NB4 (cell line): ENCODE measurements at regions not wholly inside any gene's neighbourhood (a gene's known extent, or its start where the extent isn't known, plus 50 kb on each side); places are given as distances from the start of the nearest gene placed in this dataset.
"Not testable (repeated sequence)": the region's sequence is repeated elsewhere in the genome, so short reads cannot be mapped to it uniquely, and the experiment has no call there.

Source experiments
- DNase-seq: peaks from one replicate; pipeline ENCODE4 v3.0.0; 2010; ENCODE audit warnings: low read depth
- H3K4me3 ChIP-seq: one replicate; pipeline ENCODE4 v1.5.1; 2011; ENCODE audit warnings: mild to moderate bottlenecking, low read depth, low read length, moderate library complexity
- CTCF ChIP-seq: IDR thresholded peaks from one replicate; pipeline ENCODE4 v1.5.1; 2012; ENCODE audit warnings: low read depth, low read length
- MAX ChIP-seq: IDR thresholded peaks from 2 replicates; pipeline ENCODE4 v1.6.1; 2011; ENCODE audit warnings: low read depth, low read length
- MYC ChIP-seq: IDR thresholded peaks from 2 replicates; pipeline ENCODE4 v1.6.1; 2011; ENCODE audit warnings: low read depth, low read length
- POLR2A ChIP-seq: IDR thresholded peaks from 2 replicates; pipeline ENCODE4 v1.6.1; 2011; ENCODE audit warnings: mild to moderate bottlenecking; ENCODE audit not compliant: insufficient read length; ENCODE audit errors: extremely low read depth

- TF ChIP-seq MYC, result no peak
- TF ChIP-seq POLR2A, result no peak
- TF ChIP-seq CTCF, result no peak
- no peak for TF ChIP-seq MAX
- no peak overlapping the region for H3K4me3 ChIP-seq
- no peak for DNase-seq
Observed at GRCh38 chrX:26574234-26574633, 358.3 kb downstream of the MAGEB5 start.

GRCh38 chrX:26562156-26562555 is 346.2 kb downstream of the MAGEB5 start:
- H3K4me3 ChIP-seq, result no peak overlapping the region
- no peak for TF ChIP-seq CTCF
- no peak for TF ChIP-seq POLR2A
- TF ChIP-seq MYC, result no peak
- no peak for TF ChIP-seq MAX
- no peak for DNase-seq

GRCh38 chrX:26559855-26560254 is 343.9 kb downstream of the MAGEB5 start:
- TF ChIP-seq MAX (no peak), CTCF (no peak), POLR2A (no peak), MYC (no peak)
- DNase-seq, result no peak
- H3K4me3 ChIP-seq, result no peak overlapping the region

GRCh38 chrX:26558719-26559386 is 342.9 kb downstream of the MAGEB5 start:
- DNase-seq, result no peak
- H3K4me3 ChIP-seq, result no peak overlapping the region
- no peak for TF ChIP-seq CTCF
- TF ChIP-seq MYC, result no peak
- no peak for TF ChIP-seq POLR2A
- no peak for TF ChIP-seq MAX

- TF ChIP-seq POLR2A, result no peak
- no peak for TF ChIP-seq MYC
- TF ChIP-seq CTCF, result no peak
- DNase-seq, result no peak
- H3K4me3 ChIP-seq, result no peak overlapping the region
Observed at GRCh38 chrX:26557691-26558321, 341.8 kb downstream of the MAGEB5 start.

- not testable (repeated sequence) for DNase-seq, H3K4me3 ChIP-seq
Observed at GRCh38 chrX:26525768-26526167, 309.8 kb downstream of the MAGEB5 start.
